GM21717 (cell line): ENCODE measurements at regions not wholly inside any gene's neighbourhood (a gene's known extent, or its start where the extent isn't known, plus 50 kb on each side); places are given as distances from the start of the nearest gene placed in this dataset.
A peak's percentile ranks its signal among the peaks of the same experiment; 100 is the strongest.
"Not testable (repeated sequence)": the region's sequence is repeated elsewhere in the genome, so short reads cannot be mapped to it uniquely, and the experiment has no call there.

Experiments used
- ATAC-seq: cut with Tn5 transposase; IDR thresholded peaks from one replicate; pipeline ENCODE4 v1.9.1; 2021; ENCODE audit warnings: mild to moderate bottlenecking, moderate library complexity; ENCODE audit not compliant: unreplicated experiment

GRCh38 chr10:28354511-28354910 lies 51.6 kb upstream of the MPP7 start:
- ATAC-seq: no peak

- ATAC-seq: no peak
These were observed 52.5 kb upstream of the MPP7 start for GRCh38 chr10:28355376-28355775.

DNA sequence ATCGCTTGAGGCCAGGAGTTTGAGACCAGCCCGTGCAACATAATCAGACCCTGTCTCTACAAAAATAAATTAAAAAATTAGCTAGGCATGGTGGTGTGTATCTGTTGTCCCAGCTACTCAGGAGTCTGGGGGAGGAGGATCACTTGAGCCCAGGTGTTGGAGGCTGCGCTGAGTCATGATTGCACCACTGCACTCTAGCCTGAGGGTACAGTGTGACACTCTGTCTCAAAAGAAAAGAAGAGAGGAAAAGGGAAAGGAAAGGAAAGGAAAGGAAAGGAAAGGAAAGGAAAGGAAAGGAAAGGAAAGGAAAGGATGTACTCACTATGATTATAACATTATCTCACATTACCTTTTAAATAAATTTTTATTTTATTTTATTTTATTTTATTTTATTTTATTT lies 56.5 kb upstream of the MPP7 start:
- ATAC-seq: no peak

- ATAC-seq: no peak
These were observed 57.3 kb upstream of the MPP7 start for GRCh38 chr10:28360175-28360574.

GRCh38 chr10:28363376-28363775 lies 60.5 kb upstream of the MPP7 start:
- no peak for ATAC-seq

- no peak for ATAC-seq
These were observed 63.0 kb upstream of the MPP7 start for GRCh38 chr10:28365840-28366239.

DNA sequence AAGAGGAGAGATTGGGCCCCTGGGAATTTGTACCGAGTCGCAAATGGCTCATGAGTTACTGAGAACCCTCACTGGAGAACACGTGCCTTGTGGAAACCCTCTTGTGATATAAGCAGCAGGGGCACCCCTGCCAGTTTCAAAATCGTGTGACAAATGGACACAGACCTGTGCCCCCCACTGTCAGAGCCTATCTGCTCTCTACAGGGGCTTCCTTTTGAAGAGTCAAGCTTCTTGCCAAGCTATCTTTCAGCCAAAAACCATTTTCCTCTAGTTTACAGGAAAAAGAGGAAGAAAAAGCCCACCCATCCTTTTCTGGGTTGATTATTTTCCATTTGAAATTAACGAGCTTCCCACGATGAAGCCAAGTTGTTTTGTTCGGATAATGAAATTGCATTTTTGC lies 64.1 kb upstream of the MPP7 start:
- no peak for ATAC-seq

DNA sequence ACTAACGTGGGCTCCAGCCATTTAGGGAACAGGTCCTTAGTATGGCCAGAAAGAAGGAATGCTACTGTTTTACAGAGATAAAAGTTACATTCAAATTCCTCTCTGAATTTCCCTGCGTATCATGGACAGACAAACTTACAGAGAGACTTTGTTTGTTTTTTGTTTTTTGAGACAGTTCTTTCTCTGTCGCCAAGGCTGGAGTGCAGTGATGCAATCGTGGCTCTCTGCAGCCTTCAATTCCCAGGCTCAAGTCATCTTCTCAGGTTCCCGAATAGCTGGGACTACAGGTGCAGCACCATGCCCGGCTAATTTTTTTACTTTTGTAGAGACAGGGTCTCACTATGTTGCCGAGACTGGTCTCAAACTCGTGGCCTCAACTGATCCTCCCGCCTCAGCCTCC lies 64.5 kb upstream of the MPP7 start:
- no peak for ATAC-seq

DNA sequence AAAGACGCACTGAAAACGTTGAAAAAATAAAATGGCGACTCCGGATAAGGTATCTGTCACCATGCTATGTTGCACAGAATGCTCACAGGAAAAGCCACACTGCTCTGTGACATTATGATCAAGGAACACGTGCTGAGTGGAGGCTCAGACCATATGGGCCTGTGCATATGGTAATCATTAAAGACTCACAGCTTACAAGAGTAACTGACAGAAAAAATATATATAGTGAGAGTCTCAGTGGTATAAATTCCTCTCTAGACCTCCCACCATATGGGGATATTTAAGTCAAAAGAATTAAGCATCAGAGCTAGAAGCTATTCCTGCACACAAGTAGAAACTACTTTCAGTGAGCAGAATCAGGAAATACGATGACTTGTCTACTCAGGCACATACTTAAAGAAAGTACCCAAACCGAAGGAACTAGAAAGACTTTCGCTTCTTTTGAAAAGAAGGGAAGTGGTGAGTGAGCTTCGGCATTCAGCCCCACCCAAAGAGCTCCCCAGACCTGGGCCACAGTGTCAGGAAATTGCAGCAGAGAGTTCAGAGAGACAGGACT lies 65.1 kb upstream of the MPP7 start:
- peak; percentile 96 for ATAC-seq

DNA sequence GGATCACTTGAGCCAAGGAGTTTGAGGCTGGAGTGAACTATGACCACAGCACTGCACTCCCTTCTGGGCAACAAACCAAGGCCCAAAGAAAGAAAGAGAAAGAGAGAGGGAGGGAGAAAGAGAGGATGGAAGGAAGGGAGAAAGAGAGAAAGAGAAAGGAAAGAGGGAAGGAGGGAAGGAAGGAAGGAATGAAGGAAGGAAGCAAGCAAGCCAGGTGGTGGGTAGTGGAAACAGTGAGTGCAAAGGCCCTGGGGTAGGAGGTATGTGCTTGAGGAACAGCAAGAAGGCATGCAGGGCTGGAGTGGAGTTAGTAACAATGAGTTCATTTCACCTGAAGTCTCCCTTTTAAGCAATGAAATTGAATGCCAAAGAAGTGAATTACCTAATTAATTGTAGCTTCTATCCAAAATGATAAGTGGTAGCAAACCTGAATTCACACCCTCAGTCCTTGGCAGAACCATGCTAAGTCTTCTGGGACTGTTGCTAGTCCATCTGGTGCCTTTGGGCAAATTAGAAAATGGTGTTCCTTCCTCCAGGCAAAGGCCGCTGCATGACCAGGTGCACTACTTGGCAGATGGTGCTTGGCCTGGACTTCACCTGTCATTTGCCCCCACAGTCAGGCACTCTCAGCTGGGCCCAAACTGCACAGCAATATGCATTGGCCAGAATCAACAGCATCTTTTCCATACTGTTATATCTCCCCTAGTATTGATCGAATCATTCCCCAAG lies 67.4 kb upstream of the MPP7 start:
- no peak for ATAC-seq

GRCh38 chr10:28371638-28372037 lies 68.8 kb upstream of the MPP7 start:
- not testable (repeated sequence) for ATAC-seq

DNA sequence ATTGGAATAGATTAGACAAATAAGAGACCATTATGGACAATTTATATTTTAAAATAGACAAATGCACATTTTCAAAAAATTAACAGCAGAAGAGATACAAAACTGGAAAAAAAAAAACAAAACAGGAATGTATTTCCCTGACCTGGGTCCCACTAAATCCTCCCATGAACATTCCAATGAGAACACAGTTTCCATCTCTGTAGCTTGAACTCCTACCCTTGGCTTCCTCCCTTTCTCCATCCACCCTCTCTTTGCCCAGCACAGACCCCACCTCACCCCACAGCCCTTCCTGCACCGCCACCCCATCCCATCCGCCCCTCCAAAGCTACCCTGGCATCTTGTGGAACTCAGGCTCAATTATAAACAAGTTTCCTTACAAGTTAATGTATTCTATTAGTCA lies 71.2 kb upstream of the MPP7 start:
- no peak for ATAC-seq

- no peak for ATAC-seq
These were observed 72.8 kb upstream of the MPP7 start for GRCh38 chr10:28375399-28376354.

GRCh38 chr10:28378986-28379585 lies 76.2 kb upstream of the MPP7 start:
- no peak for ATAC-seq

- no peak for ATAC-seq
These were observed 78.6 kb upstream of the MPP7 start for GRCh38 chr10:28381466-28381865.

- ATAC-seq: peak; percentile 66
These were observed 79.1 kb upstream of the MPP7 start for GRCh38 chr10:28381903-28382347.

DNA sequence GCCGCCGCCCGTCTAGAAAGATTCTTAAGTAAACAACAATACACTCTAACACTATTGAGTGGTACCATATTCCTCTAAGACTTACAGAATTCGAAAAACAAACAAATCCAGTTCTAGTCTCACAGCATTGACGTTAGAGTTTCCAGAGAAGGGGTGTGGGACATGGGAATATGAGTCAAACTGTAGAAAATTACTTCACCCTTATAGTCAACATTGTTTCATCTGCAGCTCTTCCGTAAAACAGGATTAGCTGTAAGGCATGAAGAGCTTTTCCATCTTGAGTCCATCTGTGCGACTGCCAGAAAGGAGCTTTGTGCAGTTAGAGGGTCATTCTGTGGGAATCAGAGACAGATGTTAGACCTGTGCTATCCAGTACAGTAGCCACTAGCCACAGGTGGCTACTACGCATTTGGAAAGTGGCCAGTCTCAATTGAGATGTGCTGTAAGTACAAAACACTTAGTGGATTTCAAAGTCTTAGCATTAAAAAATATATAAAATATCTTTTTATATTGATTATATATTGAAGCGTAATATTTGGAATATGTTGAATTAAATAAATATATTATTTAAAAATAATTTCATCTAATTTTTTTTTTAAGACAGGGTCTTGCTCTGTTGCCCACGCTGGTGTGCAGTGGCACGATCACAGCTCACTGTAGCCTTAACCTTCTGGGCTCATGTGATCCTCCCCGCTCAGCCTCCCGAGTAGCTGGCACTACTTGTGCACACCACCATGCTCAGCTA lies 79.8 kb upstream of the MPP7 start:
- no peak for ATAC-seq

- no peak for ATAC-seq
These were observed 81.7 kb upstream of the MPP7 start for GRCh38 chr10:28384557-28384956.

- ATAC-seq: no peak
These were observed 83.1 kb upstream of the MPP7 start for GRCh38 chr10:28385748-28386502.

DNA sequence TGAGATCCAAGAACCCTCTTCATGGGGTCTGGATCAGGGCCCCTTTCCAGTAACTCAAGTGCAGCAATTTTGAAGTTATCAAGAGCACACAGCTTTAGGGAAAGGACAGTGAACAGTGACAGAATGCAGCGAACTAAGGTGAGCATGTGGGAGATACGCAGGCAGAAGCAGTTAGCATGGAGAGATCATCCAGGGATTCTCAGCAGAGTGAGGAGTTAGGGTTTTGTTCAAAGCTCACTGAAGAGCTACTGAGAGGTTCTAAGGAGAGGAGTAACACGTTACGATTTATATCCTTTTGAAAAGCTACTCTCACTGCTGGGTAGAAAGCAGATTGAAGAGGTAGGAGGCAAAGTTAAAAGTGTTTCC lies 83.6 kb upstream of the MPP7 start:
- no peak for ATAC-seq
